Stimulated activated naive CD8-positive, alpha-beta T cell treated with anti-CD3 and anti-CD28 coated beads, Interleukin-15, amount 100 ng/mL, for 72 hours (primary cell): ENCODE measurements at regions not wholly inside any gene's neighbourhood (a gene's known extent, or its start where the extent isn't known, plus 50 kb on each side); places are given as distances from the start of the nearest gene placed in this dataset.

Experiments used
- ATAC-seq: fragments of 150-1000 bp; cut with Tn5 transposase; 2 replicates; pipeline ENCODE4 v1.10.0; 2021; ENCODE audit warnings: mild to moderate bottlenecking, moderate library complexity
- DNase-seq, 2 donors: peaks; one replicate each; pipeline ENCODE4 v3.0.0; 2021 to 2022
- H3K27ac Mint-ChIP-seq, 2 donors: one replicate each; pipeline ENCODE4 v1.8.0; 2022; ENCODE audit warnings: mild to moderate bottlenecking in 2 of 2, mixed read lengths in 2 of 2, moderate library complexity in 2 of 2
- H3K27me3 Mint-ChIP-seq: one replicate; pipeline ENCODE4 v1.8.0; 2022; ENCODE audit warnings: mixed read lengths
- H3K4me1 Mint-ChIP-seq: one replicate; pipeline ENCODE4 v1.8.0; 2022; ENCODE audit warnings: mild to moderate bottlenecking, mixed read lengths
- H3K4me3 Mint-ChIP-seq, 2 donors: one replicate each; pipeline ENCODE4 v1.8.0; 2022; ENCODE audit warnings: mild to moderate bottlenecking in 2 of 2, mixed read lengths in 2 of 2, moderate library complexity in 1 of 2
- H3K9me3 Mint-ChIP-seq, 2 donors: one replicate each; pipeline ENCODE4 v1.8.0; 2022; ENCODE audit warnings: mixed read lengths in 2 of 2

DNA sequence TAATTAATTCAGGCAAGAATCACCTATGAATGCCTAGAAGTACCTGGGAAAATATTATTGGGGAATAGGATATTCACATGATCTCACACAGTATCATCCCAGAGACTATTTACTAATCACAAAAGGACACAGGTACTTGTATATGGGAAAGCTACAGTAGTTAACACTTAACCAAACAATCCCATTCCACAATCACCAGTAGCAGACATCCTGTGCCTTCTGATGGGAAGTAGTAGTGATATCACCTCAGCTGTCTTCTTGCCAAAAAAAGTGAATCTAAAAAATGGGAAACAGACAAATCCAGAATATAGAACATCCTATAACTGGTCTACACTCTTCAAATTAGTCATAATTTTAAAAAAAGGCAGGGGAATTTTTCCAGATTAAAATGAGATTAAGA lies 75.6 kb upstream of the CCDC150 start:
- no peaks in the 10 kb centered on the region for H3K4me1 Mint-ChIP-seq
- no peaks in the 10 kb centered on the region for H3K9me3 Mint-ChIP-seq
- H3K27me3 Mint-ChIP-seq = peaks cover 22% of the 10 kb centered on the region
- ATAC-seq (no peak), DNase-seq (no peak)
- no peak overlapping the region for H3K4me3 Mint-ChIP-seq
- H3K27ac Mint-ChIP-seq = no peak overlapping the region

DNA sequence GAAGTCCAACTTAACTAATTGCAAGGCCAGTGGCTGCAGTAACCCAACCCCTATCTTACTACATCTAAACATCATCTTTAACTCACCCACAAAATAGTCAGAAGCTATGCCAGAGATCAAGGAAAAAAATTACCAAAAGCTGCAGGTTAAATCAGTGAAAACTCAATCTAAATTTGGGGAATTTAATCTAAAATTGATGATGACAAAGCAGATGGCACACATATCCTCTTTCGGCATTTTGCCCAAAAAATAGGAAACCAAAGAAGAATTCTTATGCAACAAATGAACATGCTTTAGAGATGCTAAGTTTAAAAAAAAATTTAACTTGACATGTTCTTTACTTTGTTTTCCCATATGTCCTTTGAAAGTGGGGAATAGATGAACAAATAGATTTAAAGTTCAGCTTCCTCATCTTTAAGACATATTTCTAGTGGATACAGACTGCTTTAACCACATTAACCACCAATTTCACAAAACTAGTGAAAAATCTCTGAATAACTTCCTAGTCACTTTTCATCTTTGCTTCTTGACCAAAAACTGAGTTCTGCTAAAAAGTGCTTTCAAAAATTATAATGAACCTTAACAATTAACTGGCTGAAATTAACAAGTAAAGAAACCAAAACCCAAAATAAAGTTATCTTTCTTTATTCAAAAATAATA lies 74.3 kb upstream of the CCDC150 start:
- H3K4me1 Mint-ChIP-seq = no peaks in the 10 kb centered on the region
- no peak for ATAC-seq
- H3K27me3 Mint-ChIP-seq = peaks cover 22% of the 10 kb centered on the region
- DNase-seq = no peak
- no peak overlapping the region for H3K4me3 Mint-ChIP-seq
- no peaks in the 10 kb centered on the region for H3K9me3 Mint-ChIP-seq
- no peak overlapping the region for H3K27ac Mint-ChIP-seq

DNA sequence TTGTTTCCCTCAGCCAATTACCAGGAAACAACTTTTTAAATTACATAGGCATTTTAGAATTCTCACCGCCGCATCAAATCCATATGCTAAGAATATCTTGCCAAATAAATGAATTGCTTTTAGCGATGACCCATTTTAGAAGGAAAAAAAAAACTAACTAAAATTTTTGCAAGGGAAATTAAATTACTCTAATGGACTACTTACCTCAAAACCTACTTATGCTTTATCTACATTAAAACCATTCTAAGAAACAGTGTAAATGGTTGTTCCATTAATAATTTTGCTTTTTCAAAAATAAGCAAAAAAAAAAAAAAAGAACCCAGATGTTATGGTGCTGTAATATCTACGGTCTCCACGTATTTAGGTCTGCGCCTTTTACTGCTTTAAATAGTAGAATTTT lies 73.5 kb upstream of the CCDC150 start:
- DNase-seq = no peak
- H3K27ac Mint-ChIP-seq = no peak overlapping the region
- H3K4me1 Mint-ChIP-seq = no peaks in the 10 kb centered on the region
- H3K27me3 Mint-ChIP-seq = peaks cover 25% of the 10 kb centered on the region
- no peak overlapping the region for H3K4me3 Mint-ChIP-seq
- H3K9me3 Mint-ChIP-seq = no peaks in the 10 kb centered on the region
- ATAC-seq = no peak

DNA sequence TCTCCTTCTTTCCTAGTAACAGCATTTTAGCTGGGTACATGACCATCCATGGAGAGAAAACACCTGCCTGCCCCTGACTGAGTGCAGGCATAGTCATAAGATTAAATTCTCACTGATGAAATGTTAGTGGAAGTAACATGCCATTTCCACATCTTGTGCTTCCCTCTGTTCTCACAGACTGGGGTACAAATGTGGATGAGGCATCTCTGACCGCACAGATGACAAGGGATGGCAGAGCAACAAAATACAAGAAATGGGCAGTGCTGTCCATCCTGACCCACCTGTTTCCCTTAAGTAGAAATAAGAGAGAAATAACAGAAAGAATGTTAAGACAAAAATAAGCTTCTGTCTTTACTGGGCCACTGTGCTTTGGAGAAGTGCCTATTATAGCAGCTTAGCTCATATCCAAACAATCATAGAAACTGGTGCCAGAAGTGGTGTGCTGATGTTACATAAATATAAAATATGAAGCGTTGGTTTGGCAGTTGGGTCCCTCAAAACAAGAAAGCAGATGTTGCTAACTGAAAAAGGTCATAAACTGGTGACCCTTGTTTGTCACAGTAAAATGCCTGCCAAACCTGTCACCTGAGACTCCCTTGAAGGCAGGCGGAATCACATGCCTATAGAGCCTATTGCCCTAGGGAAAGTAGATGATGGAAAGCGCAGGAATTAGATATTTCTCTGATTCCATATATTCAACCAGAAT lies 72.4 kb upstream of the CCDC150 start:
- Mint-ChIP-seq H3K4me3 (no peak overlapping the region), H3K27me3 (peaks cover 29% of the 10 kb centered on the region), H3K9me3 (no peaks in the 10 kb centered on the region), H3K27ac (no peak overlapping the region), H3K4me1 (no peaks in the 10 kb centered on the region)
- ATAC-seq (no peak), DNase-seq (no peak)

DNA sequence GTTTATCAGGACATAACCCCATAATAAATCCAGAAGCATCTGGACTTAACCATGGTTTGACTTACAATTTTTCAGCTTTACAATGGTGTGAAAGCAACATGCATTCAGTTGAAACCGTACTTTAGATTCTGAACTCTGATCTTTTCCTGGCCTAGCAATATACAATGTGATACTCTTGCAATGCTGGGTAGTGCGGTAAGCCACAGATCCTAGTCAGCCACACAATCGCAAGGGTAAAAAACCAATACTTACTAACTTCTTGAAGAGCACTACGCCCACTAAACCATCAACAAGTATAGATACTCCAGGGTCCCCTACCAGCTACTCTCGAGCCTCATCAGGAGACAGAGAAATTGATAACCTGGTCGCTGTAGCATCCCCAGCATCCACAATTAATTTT lies 71.0 kb upstream of the CCDC150 start:
- Mint-ChIP-seq H3K27me3 (peaks cover 31% of the 10 kb centered on the region), H3K4me1 (no peaks in the 10 kb centered on the region), H3K9me3 (peaks cover 0 to 3% of the 10 kb centered on the region in 2 donors), H3K4me3 (no peak overlapping the region), H3K27ac (no peak overlapping the region)
- ATAC-seq = no peak
- DNase-seq = no peak

DNA sequence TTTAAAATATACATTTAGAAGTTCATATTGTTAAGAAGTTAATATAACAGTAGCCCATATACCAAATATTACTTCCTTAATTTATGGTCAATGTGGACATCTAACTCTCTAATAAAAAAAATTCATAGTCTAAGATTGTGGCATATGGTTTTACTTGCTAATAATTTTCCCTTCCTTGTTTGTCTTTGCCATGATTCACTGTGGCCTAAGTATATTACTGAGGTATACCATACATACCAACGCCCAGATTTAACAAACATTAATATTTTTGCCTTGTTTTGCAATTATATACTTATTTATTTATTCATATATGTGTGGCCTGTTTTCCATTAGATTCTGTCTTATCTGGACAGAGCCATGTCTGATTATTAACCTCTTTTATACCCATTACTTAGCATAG lies 54.6 kb upstream of the CCDC150 start:
- H3K27ac Mint-ChIP-seq = no peak overlapping the region
- peaks cover 7% of the 10 kb centered on the region for H3K27me3 Mint-ChIP-seq
- ATAC-seq (no peak), DNase-seq (no peak)
- no peaks in the 10 kb centered on the region for H3K4me1 Mint-ChIP-seq
- H3K9me3 Mint-ChIP-seq = peaks cover 0 to 5% of the 10 kb centered on the region in 2 donors
- no peak overlapping the region for H3K4me3 Mint-ChIP-seq

DNA sequence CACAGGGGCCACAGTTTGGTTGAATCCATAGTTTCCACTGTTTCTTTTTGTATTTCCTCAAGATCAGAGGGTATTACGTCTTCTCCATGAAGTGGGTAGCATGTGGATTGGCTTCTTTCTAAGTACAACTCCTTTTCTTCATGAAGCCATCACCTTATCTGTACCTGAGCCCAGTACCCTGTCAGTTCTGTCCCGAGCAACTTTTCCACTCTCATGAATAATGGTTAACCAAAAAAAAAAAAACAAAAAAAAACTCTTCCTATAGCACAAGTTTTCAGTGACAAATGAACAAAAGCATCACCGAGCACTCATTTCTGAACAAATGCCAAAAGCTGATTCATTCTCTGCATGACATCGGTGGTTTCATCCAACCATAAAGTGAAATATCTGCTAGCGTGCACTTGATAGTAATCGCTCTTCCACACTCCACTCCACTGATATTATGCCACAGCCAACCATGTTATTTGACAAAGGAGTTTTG lies 53.0 kb upstream of the CCDC150 start:
- Mint-ChIP-seq H3K4me1 (no peaks in the 10 kb centered on the region), H3K27ac (no peak overlapping the region), H3K27me3 (peaks cover 23% of the 10 kb centered on the region), H3K4me3 (no peak overlapping the region), H3K9me3 (peaks cover 0 to 5% of the 10 kb centered on the region in 2 donors)
- DNase-seq (no peak), ATAC-seq (peak; percentile 68)

DNA sequence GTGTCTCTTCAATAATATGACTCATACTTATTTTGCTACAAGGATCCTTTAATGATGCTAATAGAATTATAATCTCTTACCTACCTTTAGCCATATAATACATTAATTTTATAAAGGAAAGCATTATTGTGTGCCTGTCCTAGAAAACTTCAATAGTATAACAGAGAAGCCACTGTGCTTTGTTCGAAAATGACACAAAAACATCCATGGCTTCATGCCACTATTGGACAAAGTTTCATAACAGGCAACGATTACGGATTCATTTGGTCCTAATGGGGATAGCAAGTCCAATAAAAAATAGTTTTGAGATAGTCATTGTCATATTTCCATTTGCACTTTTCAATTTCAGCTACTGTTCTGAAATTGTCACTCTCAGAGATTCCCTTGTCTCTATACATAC lies 52.5 kb upstream of the CCDC150 start:
- Mint-ChIP-seq H3K9me3 (peaks cover 0 to 5% of the 10 kb centered on the region in 2 donors), H3K4me3 (no peak overlapping the region), H3K4me1 (no peaks in the 10 kb centered on the region), H3K27ac (no peak overlapping the region), H3K27me3 (peaks cover 28% of the 10 kb centered on the region)
- DNase-seq (no peak), ATAC-seq (no peak)

DNA sequence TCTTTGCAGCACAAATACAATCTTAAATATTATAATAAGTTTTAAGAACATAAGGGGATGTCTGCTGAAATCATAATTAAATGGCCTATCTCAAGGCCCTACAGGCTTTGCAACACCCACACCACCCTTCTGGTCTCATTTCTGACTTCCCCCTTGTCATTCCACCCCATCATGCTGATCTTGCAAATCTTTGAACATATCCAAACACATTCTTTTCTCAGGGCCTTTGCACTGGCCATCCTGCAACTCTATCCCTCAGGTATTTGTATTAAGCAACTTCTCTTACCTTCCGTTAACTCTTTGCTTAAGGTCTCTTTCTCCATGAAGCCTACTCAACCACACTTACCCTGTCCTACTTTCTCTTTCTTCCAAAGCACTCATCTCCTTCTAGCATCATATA lies 51.8 kb upstream of the CCDC150 start:
- Mint-ChIP-seq H3K4me3 (no peak overlapping the region), H3K27me3 (peaks cover 33% of the 10 kb centered on the region), H3K4me1 (no peaks in the 10 kb centered on the region), H3K9me3 (peaks cover 0 to 5% of the 10 kb centered on the region in 2 donors), H3K27ac (no peak overlapping the region)
- no peak for ATAC-seq
- no peak for DNase-seq

DNA sequence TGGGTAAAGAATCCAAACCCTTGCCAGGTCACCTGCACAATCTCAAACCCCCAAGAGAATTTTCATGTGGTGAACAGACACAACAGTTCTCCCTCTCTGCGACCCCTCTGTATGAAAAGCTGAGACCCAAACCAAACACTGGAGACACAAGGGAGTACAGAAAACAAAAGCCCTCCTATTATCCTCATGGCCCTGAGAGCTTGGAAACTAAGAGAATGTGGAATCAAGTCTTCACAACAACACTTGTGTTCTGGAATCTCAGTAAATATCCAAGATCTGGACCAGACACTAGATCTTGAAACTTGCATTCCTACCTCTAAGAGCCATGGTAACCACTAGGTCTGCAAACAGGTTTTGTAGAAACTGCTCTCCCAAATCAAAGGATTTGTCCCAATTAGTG lies 50.1 kb upstream of the CCDC150 start:
- ATAC-seq (no peak), DNase-seq (no peak)
- peak overlapping the region in 1 of 2 donors; percentile 11 for H3K27ac Mint-ChIP-seq
- peaks cover 5% of the 10 kb centered on the region for H3K4me1 Mint-ChIP-seq
- H3K27me3 Mint-ChIP-seq = peaks cover 46% of the 10 kb centered on the region
- no peak overlapping the region for H3K4me3 Mint-ChIP-seq
- peaks cover 0 to 5% of the 10 kb centered on the region in 2 donors for H3K9me3 Mint-ChIP-seq
